GM19239 (cell line): ENCODE measurements at regions not wholly inside any gene's neighbourhood (a gene's known extent, or its start where the extent isn't known, plus 50 kb on each side); places are given as distances from the start of the nearest gene placed in this dataset.

Source experiments
- DNase-seq: peaks from one replicate; pipeline ENCODE4 v3.0.0; 2011; ENCODE audit warnings: low spot score; ENCODE audit not compliant: insufficient read length
- FAIRE-seq: peaks from 2 replicates; lab custom pipeline; 2011; peaks lifted over from hg19 to GRCh38; lab: Jason Lieb, UNC

DNA sequence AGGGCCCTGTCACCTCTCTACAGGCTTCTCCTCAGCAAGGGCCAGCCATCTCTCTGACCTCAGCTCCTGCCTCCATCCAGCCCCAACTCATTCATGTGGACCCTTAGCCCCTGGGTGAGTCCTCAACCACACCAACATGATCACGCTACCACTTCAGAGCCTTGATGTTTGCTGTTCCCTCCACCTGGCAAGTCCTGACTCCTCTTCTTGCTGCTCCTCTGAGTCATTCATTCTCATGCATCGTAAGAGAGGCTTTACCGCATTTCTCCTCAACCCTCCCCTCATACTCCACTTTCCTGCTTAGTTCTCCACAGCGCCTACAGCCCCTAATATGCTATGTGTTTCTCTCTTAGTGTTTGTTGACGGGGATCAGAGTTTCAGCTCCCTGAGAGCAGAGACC lies 99.9 kb downstream of the C17orf67 start:
- no peak for DNase-seq
- FAIRE-seq = no peak

DNA sequence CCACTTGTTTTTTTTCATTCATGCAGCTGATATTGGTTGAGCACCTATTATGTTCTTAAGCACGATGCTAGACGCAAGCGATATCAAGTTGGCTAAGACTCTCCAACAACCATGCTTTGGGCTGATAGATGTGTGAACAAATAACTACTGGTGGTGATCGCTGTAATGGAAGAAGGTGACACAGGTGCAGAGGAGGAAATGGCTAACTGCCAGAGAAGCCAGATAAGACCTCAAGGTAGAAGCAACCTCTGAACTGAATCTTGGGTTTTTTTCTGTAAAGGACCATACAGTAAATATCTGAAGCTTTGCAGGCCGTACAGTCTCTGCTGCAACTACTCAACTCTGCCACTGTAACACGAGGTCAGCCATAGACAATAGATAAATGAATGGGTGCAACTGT lies 97.9 kb downstream of the C17orf67 start:
- FAIRE-seq = no peak
- no peak for DNase-seq

DNA sequence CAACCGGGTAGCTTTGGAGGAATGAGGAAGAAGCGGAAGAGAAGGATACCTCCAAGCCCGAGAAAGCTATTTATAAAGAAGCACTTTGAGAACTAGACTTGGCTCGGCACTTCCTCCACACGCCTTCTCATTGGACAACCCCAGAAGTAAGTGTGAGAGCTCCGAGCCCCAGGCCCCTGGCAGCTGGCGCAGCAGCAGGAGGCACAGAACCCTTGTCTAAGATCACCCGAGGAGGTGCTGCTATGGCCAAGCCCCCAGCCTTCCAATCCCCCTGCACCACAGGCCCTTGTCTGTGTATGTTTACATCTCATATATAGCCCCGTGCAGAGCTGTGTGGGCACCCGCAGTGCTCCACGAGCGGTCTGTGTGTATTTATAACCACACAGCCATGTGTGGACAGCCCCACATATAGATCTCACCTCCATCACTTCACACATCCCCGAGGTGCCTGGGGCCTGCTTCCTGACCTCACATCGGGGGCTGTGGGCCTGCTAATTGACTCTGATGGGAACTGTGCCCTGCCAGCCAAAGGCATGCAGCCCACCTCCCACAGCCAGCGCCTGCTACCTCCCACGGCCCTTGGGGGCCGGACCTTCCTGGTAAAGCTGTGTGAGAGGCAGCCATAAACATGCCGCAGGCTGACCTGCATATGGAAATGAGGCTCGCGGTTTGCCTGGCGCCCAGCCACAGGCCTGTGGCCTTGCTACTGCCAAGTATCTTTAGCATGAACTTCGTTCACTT lies 96.1 kb downstream of the C17orf67 start:
- DNase-seq = no peak

DNA sequence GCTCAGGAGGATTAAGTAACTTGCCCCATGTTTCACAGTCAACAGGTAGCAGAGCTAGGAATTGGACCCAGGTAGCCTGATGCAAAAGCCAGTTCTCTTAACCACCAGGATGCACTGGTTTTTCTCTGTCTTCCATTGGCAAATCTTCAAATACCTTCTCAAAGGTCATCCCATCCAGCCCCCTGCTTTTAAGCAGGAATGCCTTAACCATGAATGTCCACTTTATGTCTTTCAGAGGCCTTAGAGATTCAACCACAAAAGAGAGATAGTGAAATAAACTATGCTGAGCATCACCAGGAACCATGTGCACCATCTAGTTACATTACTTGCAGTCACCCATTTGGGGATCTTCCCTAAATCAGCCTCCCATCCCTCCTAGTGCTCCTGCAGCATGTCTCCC lies 94.3 kb downstream of the C17orf67 start:
- FAIRE-seq = no peak
- DNase-seq = no peak

More for the DNA sequence above, 96.1 kb downstream of the C17orf67 start:
- no peak for FAIRE-seq

DNA sequence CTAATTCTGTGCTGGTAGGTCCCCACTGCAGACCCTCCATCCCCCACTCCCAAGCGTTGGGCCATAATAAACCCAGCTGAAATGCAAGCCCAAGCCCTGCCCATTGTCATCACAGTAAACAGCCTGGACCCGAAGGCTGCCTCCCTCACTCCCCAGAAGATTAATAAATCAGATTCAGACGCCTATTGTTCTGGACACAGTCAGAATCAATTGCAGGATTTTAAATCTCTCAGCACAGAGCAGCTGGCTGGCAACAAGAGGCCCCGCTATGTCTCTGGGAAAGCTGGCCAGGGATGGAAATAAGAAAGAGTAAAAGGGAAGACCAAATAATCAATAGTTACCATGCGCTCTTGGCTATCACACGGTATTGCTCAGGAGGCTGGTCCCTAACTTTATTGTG lies 93.9 kb downstream of the C17orf67 start:
- DNase-seq = no peak
- no peak for FAIRE-seq

DNA sequence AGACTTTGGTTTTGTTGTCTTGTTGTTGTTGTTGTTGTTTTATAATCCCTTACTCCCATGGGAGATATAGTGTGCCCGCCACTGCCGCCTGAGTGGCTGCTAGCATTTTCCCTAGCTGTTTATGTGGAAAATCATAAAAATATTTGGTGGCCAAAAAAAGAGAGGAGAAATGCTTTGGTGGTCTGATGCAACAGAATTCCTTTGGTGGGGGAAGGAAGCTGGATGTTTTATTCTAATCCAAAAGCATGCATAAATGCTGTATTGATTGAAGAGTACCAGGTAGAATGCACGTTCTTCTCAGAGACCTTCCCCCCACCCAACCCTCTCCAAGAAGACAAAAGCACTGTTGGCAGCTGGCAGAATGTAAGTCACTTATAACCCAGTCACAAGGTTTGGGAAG lies 93.2 kb downstream of the C17orf67 start:
- FAIRE-seq (no peak), DNase-seq (no peak)
